Right renal pelvis (tissue), 4 donors: ENCODE measurements at regions not wholly inside any gene's neighbourhood (a gene's known extent, or its start where the extent isn't known, plus 50 kb on each side); places are given as distances from the start of the nearest gene placed in this dataset.
"Not testable (repeated sequence)": the region's sequence is repeated elsewhere in the genome, so short reads cannot be mapped to it uniquely, and the experiment has no call there.

Source experiments
- DNase-seq, 4 donors: peaks; one replicate each; pipeline ENCODE4 v3.0.0-alpha.2; 2013; ENCODE audit warnings: low read depth in 4 of 4, low spot score in 3 of 4, missing footprints in 1 of 4

GRCh38 chr11:82539669-82540068 is 194.0 kb downstream of the FAM181B start:
- no peak for DNase-seq

- DNase-seq = no peak
Measured at GRCh38 chr11:82536706-82537105, 197.0 kb downstream of the FAM181B start.

- no peak for DNase-seq
Measured at GRCh38 chr11:82533628-82534327, 199.9 kb downstream of the FAM181B start.

- no peak for DNase-seq
Measured at GRCh38 chr11:82529936-82530335, 203.7 kb downstream of the FAM181B start.

- no peak for DNase-seq
Measured at GRCh38 chr11:82527081-82527584, 206.5 kb downstream of the FAM181B start.

GRCh38 chr11:82523141-82523540 is 210.5 kb downstream of the FAM181B start:
- DNase-seq = no peak

GRCh38 chr11:82521427-82521826 is 212.2 kb downstream of the FAM181B start:
- no peak for DNase-seq

GRCh38 chr11:82507288-82507687 is 226.4 kb downstream of the FAM181B start:
- no peak for DNase-seq

GRCh38 chr11:82505379-82505778 is 228.3 kb downstream of the FAM181B start:
- no peak for DNase-seq

GRCh38 chr11:82501174-82501573 is 232.5 kb downstream of the FAM181B start:
- not testable (repeated sequence) for DNase-seq

- no peak for DNase-seq
Measured at GRCh38 chr11:82494988-82495432, 238.7 kb downstream of the FAM181B start.

GRCh38 chr11:82474876-82475275 is 258.8 kb downstream of the FAM181B start:
- DNase-seq = no peak

- no peak for DNase-seq
Measured at GRCh38 chr11:82465481-82465880, 268.2 kb downstream of the FAM181B start.

GRCh38 chr11:82462608-82463242 is 270.9 kb downstream of the FAM181B start:
- no peak for DNase-seq

- DNase-seq = no peak
Measured at GRCh38 chr11:82458761-82459160, 274.9 kb downstream of the FAM181B start.

GRCh38 chr11:82458147-82458546 is 275.5 kb downstream of the FAM181B start:
- no peak for DNase-seq

GRCh38 chr11:82450996-82451395 is 282.7 kb downstream of the FAM181B start:
- no peak for DNase-seq

GRCh38 chr11:82406611-82407010 is 327.1 kb downstream of the FAM181B start:
- DNase-seq = no peak

GRCh38 chr11:82405421-82405820 is 328.2 kb downstream of the FAM181B start:
- no peak for DNase-seq

GRCh38 chr11:82404981-82405380 is 328.7 kb downstream of the FAM181B start:
- no peak for DNase-seq

- DNase-seq = no peak
Measured at GRCh38 chr11:82403640-82404305, 329.9 kb downstream of the FAM181B start.
